Fibroblast of the conjunctiva (primary cell): ENCODE measurements at regions not wholly inside any gene's neighbourhood (a gene's known extent, or its start where the extent isn't known, plus 50 kb on each side); places are given as distances from the start of the nearest gene placed in this dataset.

Source experiments
- DNase-seq: peaks from one replicate; pipeline ENCODE4 v3.0.0-alpha.2; 2010; ENCODE audit warnings: low read depth

DNA sequence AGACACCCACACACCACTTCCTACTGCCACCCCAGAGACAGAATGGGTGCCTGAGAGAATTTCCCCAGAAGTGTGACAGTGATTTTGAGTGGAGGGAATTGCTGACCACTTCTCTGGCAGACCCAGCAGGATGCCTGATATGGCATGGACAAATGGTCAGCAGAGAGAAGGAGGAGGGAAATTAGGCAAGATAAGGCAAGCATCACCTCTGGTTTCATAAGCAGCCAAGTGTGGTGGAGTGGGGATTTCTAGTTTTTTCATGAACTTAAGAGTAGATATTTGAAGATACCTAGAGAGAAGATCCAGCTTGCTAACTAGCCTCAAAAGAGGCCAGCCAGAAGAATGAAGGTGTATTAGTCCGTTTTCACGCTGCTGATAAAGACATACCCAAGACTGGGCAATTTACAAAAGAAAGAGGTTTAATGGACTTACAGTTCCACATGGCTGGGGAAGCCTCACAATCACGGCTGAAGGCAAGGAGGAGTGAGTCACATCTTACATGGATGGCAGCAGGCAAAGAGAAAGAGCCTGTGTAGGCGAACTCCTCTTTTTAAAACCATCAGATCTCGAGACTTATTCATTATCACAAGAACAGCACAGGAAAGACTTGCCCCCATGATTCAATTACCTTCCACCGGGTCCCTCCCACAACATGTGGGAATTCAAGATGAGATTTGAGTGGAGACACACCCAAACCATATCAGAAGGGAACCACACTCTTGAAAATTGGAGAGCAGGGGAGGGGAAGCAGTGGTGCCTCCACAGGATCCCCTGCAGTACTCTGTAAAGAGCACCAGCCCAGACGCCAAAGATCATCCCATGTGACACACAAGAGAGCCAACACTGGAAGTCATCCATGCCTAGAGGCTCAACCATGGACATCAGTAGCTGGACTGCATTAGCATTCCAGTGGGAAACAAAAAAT is 64.2 kb downstream of the RBM43 start:
- no peak for DNase-seq

DNA sequence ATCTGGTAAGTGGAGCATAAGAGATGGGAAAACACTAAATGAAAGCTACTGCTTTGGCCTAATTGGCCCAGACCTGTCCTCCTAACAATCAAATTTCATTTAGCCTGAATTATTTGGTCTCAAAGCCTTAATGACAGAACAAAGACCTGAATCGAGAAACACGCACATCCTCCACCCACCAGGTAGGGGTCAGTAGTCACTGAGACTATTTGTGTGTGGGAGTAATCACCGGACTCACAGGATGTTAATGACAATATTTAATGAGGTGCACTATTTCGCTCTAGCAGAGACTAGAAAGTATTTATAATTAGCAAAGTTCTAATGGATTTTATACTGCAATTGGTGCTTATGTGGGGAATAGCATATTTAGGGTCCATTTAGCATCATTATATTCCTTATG is 68.1 kb downstream of the RBM43 start:
- DNase-seq: no peak

DNA sequence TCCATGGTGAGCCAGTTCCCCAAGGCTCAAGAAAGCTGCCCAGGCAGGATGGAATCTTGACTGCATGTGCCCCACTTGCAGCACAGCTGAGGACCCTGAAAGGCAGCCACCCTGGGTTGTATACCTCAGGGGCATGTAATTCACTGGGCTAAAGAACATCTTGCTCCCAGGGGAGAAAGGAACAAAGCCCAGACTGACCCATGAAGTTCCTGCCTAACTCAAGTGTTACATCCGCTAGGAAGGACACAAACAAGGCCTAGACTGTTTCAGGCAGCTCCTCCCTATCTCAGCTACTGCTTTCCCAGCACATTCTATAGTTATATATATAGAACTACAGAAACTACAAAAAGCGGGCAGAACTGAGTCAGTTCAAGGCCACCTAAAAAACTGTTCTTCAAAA is 69.0 kb downstream of the RBM43 start:
- no peak for DNase-seq

DNA sequence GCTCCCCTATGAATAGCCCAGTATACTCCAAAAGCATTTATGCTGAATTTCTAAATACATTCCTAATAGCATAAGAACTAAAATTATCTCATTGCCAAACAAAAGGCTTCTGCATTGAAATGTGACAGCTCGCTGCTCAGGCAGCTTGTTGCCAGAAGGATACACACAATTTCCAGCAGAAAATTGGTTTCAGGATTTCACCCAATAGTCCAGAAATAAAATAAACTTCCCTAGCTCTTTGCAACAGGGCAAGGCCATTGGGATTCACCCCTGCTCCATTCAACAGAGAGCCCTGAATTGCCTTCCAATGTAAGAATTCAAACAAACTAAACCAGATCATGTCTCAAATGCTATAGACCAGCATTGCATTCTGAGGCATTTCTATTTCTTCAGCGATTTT is 70.7 kb downstream of the RBM43 start:
- DNase-seq: no peak

DNA sequence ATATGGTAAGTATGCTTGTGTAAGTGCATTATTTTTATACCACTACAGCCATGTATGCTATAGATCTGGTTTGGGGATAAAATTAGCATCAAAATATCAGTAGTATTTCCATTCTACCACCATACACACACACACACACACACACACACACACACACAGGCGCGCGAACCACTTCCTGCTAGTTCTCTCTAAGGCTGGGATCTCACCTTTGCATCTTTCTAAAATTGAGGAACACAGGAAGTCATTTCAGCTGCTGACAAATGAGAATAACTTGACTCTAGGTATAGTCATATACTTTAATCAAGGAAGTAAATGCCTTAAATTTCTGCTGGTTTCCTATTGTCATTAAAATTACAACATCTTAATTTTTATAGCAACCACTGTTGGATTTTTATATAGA is 72.5 kb downstream of the RBM43 start:
- no peak for DNase-seq

DNA sequence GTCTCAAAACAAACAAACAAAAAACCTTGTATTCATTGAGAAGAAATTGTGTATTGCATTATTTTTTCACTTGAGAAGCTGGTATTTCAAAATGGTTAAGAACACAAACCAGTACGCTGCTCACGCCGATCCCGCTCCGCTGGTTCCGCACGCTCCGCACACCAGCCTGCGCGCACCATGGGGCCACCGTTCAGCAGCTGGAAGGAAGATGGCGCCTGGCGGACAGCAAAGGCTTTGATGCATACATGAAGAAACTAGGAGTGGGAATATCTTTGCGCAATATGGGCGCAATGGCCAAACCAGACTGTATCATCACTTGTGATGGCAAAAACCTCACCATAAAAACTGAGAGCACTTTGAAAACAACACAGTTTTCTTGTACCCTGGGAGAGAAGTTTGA is 75.7 kb downstream of the RBM43 start:
- no peak for DNase-seq

DNA sequence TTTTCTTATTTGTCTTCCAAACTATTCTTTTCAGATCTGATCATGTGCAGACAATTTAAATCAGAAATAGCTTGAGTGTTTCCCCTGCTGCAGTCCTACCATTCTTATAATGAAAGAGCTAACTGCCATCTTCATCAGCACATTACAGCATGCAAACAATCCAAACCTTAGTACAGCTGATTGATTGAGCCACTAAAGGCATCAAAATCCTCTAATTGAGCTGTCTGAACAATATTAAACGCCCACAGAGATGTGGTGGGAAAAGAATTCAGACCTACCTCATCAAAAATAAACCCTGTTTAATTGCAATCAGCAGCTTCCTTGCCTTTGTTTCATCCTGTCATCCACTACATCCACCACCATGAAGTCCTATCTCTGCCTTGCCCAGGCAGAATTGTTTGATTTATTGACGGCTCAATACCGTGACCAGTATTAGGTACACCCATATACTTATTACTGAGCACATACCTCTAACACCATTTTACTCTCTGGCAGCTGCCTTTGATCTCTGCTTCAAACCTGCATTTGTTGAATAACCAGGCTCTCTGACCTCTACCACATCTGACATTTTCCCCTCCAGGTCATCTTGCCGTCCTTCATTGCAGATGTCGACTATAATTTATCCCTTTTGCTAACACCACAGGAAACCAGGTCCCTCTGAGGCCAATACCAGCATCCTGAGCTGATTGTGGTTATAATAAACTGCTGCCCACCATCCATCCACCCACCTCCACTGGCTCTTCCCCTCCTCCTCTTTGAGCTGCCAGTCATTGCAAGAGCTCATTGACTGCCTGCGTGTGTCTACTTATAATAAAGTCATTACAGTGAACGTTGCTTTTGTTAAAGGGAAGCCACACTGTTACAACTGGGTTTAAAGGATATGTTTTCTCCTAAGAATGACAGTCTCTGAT is 78.5 kb downstream of the RBM43 start:
- no peak for DNase-seq

DNA sequence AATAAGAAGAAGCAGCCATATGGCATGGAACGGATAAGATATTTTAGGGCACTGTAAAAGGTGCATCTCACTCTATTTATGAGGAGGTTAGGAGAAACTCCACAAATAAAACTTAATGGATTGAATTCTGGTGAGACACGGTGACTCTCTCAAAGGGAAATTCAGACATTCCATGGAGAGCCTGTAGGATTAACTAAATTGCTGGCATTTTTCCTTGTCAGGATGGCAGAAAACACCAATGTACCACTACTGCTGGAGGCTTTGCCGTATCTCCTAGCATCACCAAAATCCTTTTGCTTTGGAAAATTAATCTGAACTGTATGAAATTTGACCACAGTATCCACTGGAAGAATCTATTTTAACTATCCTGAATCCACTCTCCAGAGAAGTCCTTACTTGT is 79.3 kb downstream of the RBM43 start:
- no peak for DNase-seq

DNA sequence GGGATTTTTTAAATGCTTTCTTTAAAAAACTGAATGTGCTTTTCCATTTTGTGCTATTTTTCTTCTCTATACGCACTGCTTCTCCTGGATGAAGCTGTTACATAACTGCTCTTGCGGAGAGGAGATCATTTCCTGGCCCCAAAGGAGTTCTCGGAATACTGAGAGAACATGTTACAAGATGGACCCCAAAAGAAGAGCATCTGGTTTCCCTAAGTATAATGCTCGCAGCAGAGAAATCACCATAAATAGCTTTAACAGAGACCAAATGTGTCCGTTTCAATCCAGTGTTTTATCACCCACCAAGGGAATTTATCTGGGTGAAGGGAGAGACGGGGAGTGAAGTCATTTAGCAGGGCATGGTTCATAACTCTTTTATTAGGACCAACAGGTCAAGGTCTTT is 80.1 kb downstream of the RBM43 start:
- DNase-seq: no peak

DNA sequence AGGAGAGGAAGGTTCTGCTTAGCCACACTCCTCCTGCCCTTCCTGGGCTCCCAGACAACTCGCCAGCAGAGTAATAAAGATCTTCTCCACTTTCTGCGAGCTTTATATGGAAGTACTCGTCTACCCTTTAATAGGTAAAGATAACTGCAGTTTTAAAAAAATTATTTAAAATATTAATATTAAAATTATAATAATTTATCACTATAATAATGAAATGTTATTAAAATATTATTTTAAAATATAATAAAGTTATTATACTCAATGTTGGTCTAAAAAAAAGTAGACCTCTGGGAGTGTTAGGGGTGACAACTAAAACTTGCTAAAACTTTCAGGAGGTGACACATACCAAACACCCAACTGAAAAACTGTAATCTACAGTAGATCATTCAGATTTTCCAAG is 81.5 kb downstream of the RBM43 start:
- no peak for DNase-seq

DNA sequence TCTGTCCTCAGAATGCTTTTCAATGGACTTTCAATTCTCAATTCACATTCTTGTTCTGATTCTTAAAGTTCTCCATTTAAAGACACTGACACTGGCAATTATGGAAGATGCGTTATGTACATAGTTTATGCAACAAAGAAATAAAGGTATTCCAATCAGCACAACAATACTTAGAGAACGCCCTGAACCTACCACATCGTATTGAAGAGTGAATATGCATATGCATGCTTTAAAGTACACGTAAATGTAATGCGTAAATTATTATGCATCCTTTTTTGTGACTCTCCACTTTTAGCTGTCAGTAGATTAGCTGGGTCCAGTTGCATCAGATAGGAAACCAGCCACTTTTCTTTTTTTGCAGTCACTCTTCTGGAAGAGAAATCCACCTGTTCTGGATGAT is 83.5 kb downstream of the RBM43 start:
- DNase-seq: no peak

DNA sequence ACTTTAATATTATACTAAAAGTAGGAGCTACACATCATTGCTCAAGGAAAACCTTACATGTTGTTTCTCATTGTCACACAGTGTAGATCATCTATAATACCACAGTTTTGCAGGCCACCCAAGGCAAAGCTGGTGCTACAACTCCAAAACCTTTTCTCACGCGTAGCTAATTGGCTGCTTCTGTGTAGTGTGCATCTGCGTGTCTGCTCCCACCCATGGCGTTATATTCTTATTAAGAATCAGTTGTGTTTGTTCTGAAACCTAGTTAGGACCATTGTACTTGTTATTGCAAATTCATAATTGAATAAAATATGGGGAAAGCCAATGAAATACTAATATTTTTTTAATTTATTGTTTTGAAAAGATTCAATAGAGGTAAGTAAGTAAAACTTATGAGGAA is 83.9 kb downstream of the RBM43 start:
- DNase-seq: no peak

DNA sequence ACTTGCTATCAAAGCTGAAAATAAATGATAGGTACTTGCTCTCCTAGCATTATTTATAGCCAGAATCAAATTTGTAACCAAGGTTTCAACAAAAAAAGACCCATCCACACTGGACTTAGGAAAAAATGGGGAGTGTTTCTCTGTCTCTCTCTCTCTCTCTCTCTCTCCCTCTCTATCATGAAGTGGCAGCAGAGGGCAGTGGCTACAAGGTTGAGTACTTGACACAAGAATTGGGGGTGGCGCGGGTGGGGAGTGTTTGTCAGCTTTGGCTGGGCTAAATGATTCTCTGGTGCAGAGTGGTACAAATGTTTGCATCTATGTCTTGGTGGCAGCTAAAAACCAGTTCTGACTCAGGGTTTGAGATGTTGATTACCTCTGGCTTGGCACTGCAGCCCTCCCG is 85.0 kb downstream of the RBM43 start:
- DNase-seq: no peak

DNA sequence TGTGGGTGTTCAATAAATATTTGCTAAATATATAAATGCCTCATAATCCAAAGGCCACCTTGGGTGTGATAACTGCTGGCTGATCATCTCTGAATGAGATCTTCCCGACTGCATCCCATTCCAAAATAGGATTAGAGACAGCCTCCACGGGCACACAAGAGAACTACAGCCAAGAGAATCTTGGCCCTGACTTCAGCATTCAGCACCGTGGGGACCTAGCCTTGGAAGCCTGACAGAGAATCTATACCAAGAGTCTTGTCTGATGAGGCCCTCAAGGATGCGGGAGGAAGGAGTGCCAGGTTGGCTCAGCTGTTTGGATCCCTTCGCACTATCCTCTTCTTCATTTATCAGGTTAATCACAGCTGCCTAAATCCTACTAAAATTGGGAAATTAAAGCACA is 85.8 kb downstream of the RBM43 start:
- DNase-seq: no peak

DNA sequence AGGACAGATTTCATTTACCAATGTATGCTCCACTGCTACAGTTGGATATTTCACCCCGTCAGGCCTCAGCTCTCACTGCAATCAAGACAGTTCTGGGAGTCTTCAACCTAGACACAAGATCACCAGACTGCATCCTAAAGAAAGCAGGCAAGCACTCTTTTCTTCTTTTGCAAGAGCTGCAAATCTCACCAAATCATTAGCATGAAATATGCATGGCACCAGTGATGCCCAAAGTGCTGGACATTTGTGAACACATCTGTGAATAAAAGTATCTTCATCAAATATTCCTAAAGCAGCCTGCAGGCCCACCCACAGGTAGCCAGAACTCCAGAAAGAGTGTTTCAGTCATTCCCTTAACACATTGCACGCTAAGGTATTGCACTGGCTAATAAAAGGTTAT is 87.5 kb downstream of the RBM43 start:
- no peak for DNase-seq

DNA sequence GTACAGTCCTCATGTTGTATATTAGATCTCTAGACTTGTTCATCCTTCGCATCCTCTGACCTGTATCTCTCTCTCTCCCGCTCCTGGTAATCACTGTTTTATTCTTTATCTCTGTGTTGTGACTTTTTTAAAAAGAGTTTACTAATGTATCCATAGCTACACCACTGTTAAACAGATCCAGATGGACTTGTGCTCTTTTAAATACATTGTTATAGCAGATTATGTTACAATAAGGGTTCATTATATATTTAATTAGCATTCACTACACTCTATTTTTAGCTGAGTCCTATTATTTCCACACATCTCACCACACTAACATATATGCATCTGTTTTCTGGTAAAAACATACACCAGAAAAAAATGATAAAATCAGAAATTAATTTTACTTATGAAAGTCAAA is 90.5 kb downstream of the RBM43 start:
- DNase-seq: no peak

DNA sequence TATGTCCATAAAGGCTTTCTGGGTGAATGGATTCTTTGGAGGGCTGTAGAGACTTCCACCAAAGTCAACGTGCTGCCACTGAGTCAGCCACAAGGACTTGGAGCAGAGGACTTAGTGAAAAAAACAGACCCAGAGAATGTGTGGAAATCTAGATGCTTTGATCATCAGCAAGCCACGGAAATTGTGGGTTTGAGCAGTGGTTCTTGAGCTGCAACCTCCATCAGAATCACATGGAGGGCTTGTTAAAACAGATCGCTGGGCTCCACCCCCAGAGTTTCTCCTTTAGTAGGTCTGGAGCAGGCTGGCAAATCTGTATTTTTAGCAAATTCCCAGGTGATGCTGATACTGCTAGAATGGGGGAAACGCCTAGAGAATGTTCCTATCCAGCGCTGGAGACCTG is 95.3 kb downstream of the RBM43 start:
- DNase-seq: no peak

DNA sequence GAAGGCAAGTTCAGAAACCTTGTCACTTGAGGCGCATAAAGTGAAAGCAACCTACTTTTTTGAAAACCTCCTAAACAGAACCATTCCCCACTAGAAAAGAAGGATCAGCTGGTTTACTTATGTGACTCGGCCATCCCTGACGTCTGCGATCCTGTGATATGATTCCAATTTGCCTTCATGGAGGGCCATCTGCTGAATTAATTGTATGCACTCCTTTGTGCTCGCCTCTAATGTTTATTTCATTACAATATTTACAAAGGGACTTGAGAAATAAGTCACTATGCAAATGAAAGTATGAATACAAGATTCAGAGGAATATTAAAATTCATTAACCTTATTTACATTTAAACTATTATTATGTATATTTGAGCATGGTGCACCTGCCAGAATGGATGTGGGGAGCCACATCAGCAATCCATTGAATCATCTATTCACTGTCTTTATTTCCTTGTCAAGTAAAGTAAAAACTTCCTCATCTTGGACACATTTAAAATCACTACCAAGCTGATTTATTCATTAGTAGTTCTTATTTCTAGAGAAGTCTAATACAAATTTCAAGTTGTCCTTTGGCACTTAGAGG is 96.5 kb downstream of the RBM43 start:
- no peak for DNase-seq

DNA sequence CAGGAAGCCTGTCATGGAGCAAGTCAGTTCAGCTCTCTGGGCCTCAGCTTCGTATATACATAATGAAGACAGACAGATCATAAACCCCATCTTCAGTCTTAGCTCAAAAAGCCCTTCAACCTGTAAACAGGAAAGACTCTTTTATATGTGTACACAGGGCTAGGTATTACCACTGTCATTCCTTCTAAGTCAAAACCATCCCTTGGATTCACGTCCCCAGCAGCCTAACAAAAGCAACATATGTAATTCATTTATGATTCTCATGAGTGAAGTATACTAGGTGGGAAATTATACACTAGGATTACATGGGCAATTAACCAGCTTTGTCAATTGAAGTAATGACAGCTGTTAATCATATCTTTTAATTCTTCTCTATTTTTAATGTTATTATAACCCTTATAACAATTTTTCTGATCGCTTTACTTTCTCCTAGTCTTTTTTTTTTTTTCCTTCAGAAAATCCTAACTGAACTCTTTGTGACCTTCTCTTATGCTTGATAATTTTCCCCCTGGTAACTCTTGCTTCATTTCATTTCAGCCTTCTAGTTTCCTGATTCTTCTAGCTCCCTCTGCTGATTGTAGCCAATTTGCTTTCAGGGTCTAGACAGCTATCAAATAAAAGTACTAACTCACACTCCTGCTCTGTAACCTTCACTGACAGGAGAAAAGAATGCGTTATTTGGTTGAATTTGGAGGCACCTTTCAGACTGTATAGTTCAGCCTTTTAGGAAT is 99.7 kb downstream of the RBM43 start:
- DNase-seq: peak; percentile 43

DNA sequence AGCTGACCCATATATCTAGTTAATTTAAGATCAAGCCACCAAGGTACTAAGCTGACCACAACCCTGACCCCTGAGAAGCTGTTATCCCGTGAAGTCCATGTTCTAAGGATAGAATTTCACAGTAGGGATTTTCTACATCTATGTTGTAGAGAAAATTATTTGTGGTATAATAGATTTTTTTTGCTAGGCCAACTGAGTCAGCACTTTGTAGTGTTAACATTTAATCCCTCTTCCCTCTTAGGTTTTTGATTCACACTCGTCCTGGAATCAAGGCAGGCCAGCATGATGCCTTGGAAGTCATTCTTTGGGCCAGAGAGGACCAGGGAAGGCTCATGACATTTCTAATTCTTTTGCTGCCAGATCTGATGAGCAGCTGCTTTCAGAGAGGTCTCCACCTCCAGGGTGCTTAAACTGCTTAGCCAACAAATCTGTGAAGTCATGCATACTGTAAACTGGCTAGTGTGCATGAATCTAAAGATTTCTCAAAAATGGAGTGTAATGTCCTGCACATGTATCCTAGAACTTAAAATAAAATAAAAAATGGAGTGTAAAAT is 102.5 kb downstream of the RBM43 start:
- no peak for DNase-seq

DNA sequence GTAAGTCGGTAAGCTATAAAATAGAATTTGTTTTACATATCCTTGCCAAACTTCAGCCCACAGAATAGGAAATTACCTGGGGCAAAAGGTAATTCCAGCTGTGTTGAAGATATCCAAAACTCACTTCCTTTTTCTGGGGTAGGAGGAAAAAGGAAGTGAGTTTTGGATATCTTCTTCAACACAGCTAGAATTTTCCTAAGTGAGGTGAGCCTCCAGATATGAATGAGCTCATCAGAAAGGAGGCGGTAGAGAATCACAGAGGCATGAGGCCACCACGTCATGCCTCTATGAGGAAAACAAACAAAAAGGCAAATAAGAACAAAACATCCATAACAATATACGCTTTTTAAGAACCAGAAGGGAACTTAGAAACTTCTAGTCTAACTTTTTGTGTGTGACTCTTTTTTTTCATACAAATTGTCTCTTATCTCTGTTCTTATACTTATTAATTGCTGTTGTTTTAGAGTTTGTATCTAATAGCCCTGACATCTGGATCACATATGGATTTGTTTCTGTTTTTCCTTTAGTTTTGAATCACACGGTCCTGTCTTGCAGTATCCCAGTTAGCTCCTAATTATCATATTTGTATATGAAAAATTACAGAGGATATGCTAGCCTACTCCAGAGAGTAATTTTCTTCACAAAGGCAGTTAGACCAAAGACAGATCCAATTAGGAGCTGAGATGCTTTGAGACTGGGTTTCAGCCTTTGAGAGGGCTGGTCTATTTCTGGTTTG is 104.5 kb downstream of the RBM43 start:
- no peak for DNase-seq
